ENCODE measurements at regions not wholly inside any gene's neighbourhood (a gene's known extent, or its start where the extent isn't known, plus 50 kb on each side); places are given as distances from the start of the nearest gene placed in this dataset.

- TF ChIP-seq CTCF (conservative IDR thresholded peaks at IDR 0.05) (no peak), ZFX (IDR thresholded peaks at IDR 0.05) (no peak)
Observed at GRCh38 chr5:68454766-68455165, 239.2 kb downstream of the PIK3R1 start.
